OCI-LY1 (cell line): ENCODE measurements at regions not wholly inside any gene's neighbourhood (a gene's known extent, or its start where the extent isn't known, plus 50 kb on each side); places are given as distances from the start of the nearest gene placed in this dataset.

Source experiments
- H2AFZ ChIP-seq: fragments of 200-600 bp; sonication (generic), shearing (Covaris generic); 2 replicates; pipeline ENCODE4 v1.6.0; 2014; ENCODE audit warnings: antibody characterized with exemption, mild to moderate bottlenecking, low read length
- H3F3A ChIP-seq: fragments of 200-600 bp; sonication (generic), shearing (Covaris generic); 2 replicates; pipeline ENCODE4 v1.6.0; 2014; ENCODE audit warnings: mild to moderate bottlenecking, antibody characterized with exemption, low read length, moderate library complexity; ENCODE audit not compliant: insufficient read depth
- H3K27ac ChIP-seq: fragments of 200-600 bp; sonication (generic); 2 replicates; pipeline ENCODE4 v1.5.1; 2014; ENCODE audit warnings: low read length, mixed run types, mild to moderate bottlenecking, low read depth; ENCODE audit not compliant: poor library complexity, severe bottlenecking
- H3K27me3 ChIP-seq: fragments of 200-600 bp; sonication (generic); 2 replicates; pipeline ENCODE4 v1.6.0; 2014; ENCODE audit warnings: antibody characterized with exemption, mild to moderate bottlenecking, low read length, moderate library complexity; ENCODE audit not compliant: insufficient read depth
- H3K36me3 ChIP-seq: fragments of 200-600 bp; sonication (generic); 2 replicates; pipeline ENCODE4 v1.6.1; 2014; ENCODE audit warnings: mild to moderate bottlenecking, antibody characterized with exemption, low read length, moderate library complexity, mixed read lengths; ENCODE audit not compliant: insufficient read depth
- H3K4me1 ChIP-seq: fragments of 200-600 bp; sonication (generic); 2 replicates; pipeline ENCODE4 v1.5.1; 2014; ENCODE audit warnings: mild to moderate bottlenecking, low read length, moderate library complexity; ENCODE audit not compliant: insufficient read depth, severe bottlenecking
- H3K4me2 ChIP-seq: fragments of 200-600 bp; sonication (generic), shearing (Covaris generic); 2 replicates; pipeline ENCODE4 v1.6.1; 2014; ENCODE audit warnings: low read length
- H3K4me3 ChIP-seq: fragments of 200-600 bp; sonication (generic); 2 replicates; pipeline ENCODE4 v1.5.1; 2014; ENCODE audit warnings: low read length, low read depth, mild to moderate bottlenecking, mixed read lengths; ENCODE audit not compliant: poor library complexity, severe bottlenecking
- H3K79me2 ChIP-seq: fragments of 200-600 bp; shearing (Covaris generic); 2 replicates; pipeline ENCODE4 v1.6.1; 2016; ENCODE audit warnings: mixed run types, low read length, mixed read lengths; ENCODE audit not compliant: insufficient read depth
- H3K9ac ChIP-seq: fragments of 200-600 bp; sonication (generic), shearing (Covaris generic); 2 replicates; pipeline ENCODE4 v1.6.1; 2014; ENCODE audit warnings: mild to moderate bottlenecking, low read length, mixed read lengths
- H3K9me2 ChIP-seq: fragments of 200-600 bp; sonication (generic), shearing (Covaris generic); 2 replicates; pipeline ENCODE4 v1.6.1; 2014; ENCODE audit warnings: low read depth, mild to moderate bottlenecking, low read length, mixed read lengths
- H3K9me3 ChIP-seq: fragments of 200-600 bp; shearing (Covaris generic); 2 replicates; pipeline ENCODE4 v1.6.1; 2014; ENCODE audit warnings: low read length, mixed read lengths
- H4K20me1 ChIP-seq: fragments of 200-600 bp; sonication (generic), shearing (Covaris generic); 2 replicates; pipeline ENCODE4 v1.6.0; 2016; ENCODE audit warnings: mild to moderate bottlenecking, low read length; ENCODE audit not compliant: insufficient read depth
- EZH2 ChIP-seq: fragments of 200-600 bp; sonication (generic), shearing (Covaris generic); IDR thresholded peaks from 2 replicates; pipeline ENCODE4 v1.8.0; 2017; ENCODE audit warnings: borderline replicate concordance, mixed run types, mild to moderate bottlenecking, antibody characterized with exemption, low read length, moderate library complexity, mixed read lengths
- TF ChIP-seq, protein P1 (sequence below): fragments of 200-600 bp; sonication (generic), shearing (Covaris generic); IDR thresholded peaks from 2 replicates; pipeline ENCODE4 v1.5.1; 2017; ENCODE audit warnings: mild to moderate bottlenecking, antibody characterized with exemption, low read length, moderate library complexity, mixed read lengths

DNA sequence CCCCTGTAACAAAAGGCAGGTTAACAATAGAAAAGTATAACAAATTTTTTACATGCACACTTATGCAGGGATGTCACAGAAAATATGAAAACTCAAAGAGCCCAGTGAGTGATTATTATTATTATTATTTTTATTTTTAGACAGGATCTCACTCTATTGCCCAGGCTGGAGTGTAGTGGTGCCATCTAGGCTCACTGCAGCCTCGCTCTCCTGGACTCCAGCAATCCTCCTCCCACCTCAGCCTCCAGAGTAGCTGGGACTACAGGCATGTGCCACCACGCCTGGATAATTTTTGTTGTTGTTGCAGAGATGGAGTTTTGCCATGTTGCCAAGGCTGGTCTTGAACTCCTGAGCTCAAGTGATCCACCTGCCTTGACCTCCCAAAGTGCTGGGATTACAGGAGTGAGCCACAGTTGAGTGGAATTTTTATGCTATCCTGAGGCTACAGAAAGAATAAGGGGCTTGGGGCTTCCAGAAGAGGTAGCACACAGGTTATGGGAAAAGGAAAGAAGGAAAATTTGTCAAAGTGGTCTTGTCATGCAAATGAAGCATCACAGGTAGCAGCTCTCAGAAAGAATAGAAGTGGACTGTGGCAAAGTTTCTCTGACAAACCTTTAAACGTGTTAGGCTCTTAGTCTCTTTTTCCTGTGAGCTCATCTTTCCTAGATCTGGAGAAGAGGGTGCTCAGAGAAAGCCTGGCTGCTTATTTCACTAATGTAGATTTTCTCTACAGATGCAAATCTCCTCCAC is 87.7 kb upstream of the LSM14A start:
- Histone ChIP-seq H3K27me3 (0 out of 2 replicates have a peak, but pooled peaks cover 3% of the 10 kb centered on the region), H3K9ac (no peak overlapping the region)
- TF ChIP-seq, protein P1, sequence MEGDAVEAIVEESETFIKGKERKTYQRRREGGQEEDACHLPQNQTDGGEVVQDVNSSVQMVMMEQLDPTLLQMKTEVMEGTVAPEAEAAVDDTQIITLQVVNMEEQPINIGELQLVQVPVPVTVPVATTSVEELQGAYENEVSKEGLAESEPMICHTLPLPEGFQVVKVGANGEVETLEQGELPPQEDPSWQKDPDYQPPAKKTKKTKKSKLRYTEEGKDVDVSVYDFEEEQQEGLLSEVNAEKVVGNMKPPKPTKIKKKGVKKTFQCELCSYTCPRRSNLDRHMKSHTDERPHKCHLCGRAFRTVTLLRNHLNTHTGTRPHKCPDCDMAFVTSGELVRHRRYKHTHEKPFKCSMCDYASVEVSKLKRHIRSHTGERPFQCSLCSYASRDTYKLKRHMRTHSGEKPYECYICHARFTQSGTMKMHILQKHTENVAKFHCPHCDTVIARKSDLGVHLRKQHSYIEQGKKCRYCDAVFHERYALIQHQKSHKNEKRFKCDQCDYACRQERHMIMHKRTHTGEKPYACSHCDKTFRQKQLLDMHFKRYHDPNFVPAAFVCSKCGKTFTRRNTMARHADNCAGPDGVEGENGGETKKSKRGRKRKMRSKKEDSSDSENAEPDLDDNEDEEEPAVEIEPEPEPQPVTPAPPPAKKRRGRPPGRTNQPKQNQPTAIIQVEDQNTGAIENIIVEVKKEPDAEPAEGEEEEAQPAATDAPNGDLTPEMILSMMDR = no peak
- no peak for TF ChIP-seq EZH2

DNA sequence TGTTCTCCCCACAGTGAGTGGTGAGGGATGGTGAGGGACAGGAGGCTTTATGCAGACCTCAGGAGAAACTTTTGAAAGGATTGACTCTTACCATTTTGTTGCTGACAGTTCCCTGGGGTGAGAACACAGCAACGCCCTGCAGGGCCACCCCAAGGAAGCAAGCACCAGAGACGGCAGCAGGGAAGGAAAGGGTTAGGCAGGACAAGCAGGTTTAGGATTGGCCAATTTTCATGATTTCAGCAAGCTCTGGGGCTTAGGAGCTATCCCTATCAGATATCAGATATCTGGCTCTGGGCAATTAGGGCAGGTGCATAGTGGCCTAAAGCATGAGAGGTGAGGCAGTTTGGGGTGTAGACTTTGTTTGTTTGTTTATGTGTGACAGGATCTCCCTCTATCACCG is 87.0 kb upstream of the LSM14A start:
- no peaks in the 10 kb centered on the region for H3K79me2 ChIP-seq
- H3F3A ChIP-seq = no peaks in the 10 kb centered on the region
- no peaks in the 10 kb centered on the region for H4K20me1 ChIP-seq
- no peaks in the 10 kb centered on the region for H3K9me3 ChIP-seq
- no peak overlapping the region for H3K27ac ChIP-seq
- no peaks in the 10 kb centered on the region for H3K4me1 ChIP-seq
- H3K9ac ChIP-seq = no peak overlapping the region
- H2AFZ ChIP-seq = no peak overlapping the region
- H3K36me3 ChIP-seq = no peaks in the 10 kb centered on the region
- H3K4me3 ChIP-seq = no peak overlapping the region
- H3K9me2 ChIP-seq = no peaks in the 10 kb centered on the region
- H3K27me3 ChIP-seq = 0 out of 2 replicates have a peak, but pooled peaks cover 3% of the 10 kb centered on the region
- TF ChIP-seq, protein P1 = no peak
- TF ChIP-seq EZH2 = no peak
- H3K4me2 ChIP-seq = no peak overlapping the region

More for the DNA sequence above, 87.7 kb upstream of the LSM14A start:
- H3K36me3 ChIP-seq = no peaks in the 10 kb centered on the region
- no peaks in the 10 kb centered on the region for H3K9me2 ChIP-seq
- H3K4me3 ChIP-seq = no peak overlapping the region
- no peaks in the 10 kb centered on the region for H3K79me2 ChIP-seq
- H4K20me1 ChIP-seq = no peaks in the 10 kb centered on the region
- no peak overlapping the region for H2AFZ ChIP-seq
- no peaks in the 10 kb centered on the region for H3K4me1 ChIP-seq
- no peak overlapping the region for H3K4me2 ChIP-seq
- H3K9me3 ChIP-seq = no peaks in the 10 kb centered on the region
- no peak overlapping the region for H3K27ac ChIP-seq
- no peaks in the 10 kb centered on the region for H3F3A ChIP-seq

DNA sequence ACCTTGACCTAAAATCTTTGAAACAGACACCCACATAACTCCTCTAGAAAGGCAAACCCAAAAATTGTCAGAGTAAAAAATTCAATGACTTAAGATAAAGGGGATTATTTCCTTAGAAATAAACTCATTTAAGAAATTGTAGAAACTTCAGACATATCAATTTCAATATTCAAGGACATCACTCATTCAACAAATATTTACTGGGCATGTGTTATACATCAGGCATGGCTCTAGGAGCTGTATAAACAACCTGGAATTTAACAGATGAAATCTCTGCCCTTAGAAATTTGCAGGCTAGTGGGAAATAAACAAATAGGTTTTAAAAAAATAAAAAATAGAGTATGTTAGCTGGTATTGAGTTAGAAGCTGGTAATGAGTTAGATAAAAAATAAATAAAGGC is 84.0 kb upstream of the LSM14A start:
- Histone ChIP-seq H3K4me2 (no peak overlapping the region), H3F3A (no peaks in the 10 kb centered on the region), H3K9me2 (no peaks in the 10 kb centered on the region), H3K79me2 (no peaks in the 10 kb centered on the region), H3K36me3 (no peaks in the 10 kb centered on the region), H2AFZ (no peak overlapping the region), H4K20me1 (no peaks in the 10 kb centered on the region), H3K4me1 (no peaks in the 10 kb centered on the region), H3K4me3 (no peak overlapping the region), H3K27me3 (no peaks in the 10 kb centered on the region), H3K27ac (no peak overlapping the region), H3K9ac (no peak overlapping the region), H3K9me3 (no peaks in the 10 kb centered on the region)
- no peak for TF ChIP-seq EZH2
- TF ChIP-seq, protein P1 = no peak
